GM21367 (cell line): ENCODE measurements at regions not wholly inside any gene's neighbourhood (a gene's known extent, or its start where the extent isn't known, plus 50 kb on each side); places are given as distances from the start of the nearest gene placed in this dataset.

ENCODE experiments used
- ATAC-seq: cut with Tn5 transposase; IDR thresholded peaks from one replicate; pipeline ENCODE4 v1.9.1; 2021; ENCODE audit not compliant: unreplicated experiment

DNA sequence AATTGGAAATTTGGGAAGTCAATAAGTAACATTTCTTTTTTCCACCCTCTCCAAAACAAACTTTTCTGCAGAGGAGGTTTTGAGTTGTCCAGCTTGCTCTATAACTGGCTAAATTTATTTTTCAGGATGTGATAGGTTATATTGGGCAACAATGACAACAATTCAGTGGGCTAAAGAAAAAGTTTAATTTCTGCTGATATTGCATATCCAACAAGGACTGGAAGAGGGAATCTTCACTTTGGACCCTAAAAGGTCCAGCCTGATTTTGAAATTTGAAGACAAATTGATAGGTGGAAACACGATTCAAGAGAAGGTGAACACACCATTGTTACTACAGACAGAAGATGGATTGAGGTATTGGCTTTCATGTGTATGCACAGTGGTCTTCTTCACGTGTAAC lies 393.1 kb downstream of the BRINP1 start:
- ATAC-seq: no peak

DNA sequence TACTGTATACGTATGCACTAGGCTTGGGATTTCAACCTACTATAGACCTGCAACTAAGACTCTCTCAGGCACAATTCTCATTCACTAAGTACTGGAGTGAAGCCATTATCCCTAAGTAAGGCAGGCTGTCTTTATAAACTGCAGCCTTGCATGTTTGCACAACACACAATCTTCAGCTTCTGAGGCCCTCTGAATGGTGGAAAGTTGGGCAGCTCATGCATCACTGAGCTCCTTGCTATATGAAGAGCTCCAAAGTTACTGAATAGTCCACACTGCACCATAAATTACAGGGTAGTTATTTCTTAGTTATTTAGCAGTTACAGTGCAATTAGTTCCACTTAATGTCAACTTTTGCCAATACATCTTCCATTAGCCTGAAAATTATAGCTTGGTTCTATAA lies 384.6 kb downstream of the BRINP1 start:
- no peak for ATAC-seq

DNA sequence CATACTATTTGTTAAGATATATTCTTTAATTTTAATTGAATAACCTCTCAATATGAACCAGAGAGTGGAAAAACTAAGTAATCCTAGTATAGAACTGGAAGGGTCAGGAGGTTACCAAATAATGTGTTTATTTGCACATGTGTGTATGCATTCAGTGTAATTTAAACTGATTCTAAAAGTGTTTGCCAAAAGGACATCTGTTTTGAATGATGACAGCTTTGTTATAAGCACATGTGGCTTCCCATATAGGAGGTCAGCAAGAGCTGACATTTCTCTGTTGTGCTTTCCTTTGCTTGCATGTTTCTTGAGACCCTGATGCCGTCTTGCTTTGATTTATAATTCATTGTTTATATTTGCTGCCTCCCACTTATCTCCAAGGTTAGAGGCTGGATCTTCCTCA lies 383.4 kb downstream of the BRINP1 start:
- ATAC-seq: no peak

- ATAC-seq: no peak
These were observed 382.1 kb downstream of the BRINP1 start for GRCh38 chr9:118987167-118987566.

- ATAC-seq: no peak
These were observed 378.3 kb downstream of the BRINP1 start for GRCh38 chr9:118990949-118991348.

- no peak for ATAC-seq
These were observed 377.6 kb downstream of the BRINP1 start for GRCh38 chr9:118991366-118992285.

GRCh38 chr9:118992813-118993794 lies 376.1 kb downstream of the BRINP1 start:
- no peak for ATAC-seq

- no peak for ATAC-seq
These were observed 375.3 kb downstream of the BRINP1 start for GRCh38 chr9:118993965-118994364.

DNA sequence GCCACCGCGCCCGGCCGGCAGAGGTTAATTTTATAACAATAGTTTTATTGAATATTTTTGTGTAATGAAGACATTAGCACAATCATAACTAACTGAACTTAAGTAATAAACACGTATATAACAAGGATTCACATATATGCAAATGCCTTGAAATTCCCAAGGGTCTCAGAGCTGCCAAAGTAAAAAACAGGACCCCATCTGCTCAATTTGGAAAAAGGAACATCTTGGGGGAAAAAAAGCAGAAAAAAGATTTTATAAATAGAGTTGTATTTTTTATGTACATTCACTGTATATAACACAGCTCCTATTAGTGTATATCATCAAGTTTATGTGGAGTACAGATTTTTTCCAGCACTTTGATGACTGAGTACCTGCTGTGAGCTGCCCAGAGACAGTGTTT lies 366.7 kb downstream of the BRINP1 start:
- no peak for ATAC-seq

GRCh38 chr9:119003201-119003611 lies 366.0 kb downstream of the BRINP1 start:
- no peak for ATAC-seq

DNA sequence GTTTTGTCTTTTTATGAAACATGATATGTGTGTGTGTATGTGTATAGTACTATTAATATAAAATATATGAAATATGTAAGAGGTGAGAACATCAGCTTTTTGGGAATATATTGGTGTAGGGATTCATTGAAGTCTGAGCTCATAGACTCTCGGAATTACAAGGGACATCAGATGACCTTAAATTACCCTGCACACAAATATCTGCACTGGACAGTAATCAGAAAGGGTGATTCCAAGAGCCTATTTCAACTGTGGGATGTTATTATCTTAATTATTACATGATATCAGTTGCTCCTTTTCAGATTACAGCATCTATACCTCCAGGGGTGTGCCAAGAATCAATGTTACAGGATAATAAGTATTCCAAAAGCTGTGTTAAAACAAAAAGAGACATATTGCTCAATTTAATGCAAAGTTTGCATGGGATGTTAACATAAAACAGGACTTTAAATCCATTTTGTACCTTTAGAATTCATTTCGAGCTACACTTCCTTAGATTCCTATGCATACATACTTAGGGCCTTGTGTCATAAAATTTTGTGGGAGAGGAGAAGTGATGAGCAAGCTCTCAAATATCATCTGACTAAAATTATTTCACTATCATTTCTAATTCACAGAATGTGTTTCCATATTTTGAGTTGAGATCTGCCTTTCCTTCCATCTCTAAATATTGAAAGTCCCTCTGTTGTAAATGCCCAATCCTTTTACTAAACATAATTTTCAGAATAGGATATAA lies 365.2 kb downstream of the BRINP1 start:
- no peak for ATAC-seq

GRCh38 chr9:119004618-119004990 lies 364.6 kb downstream of the BRINP1 start:
- no peak for ATAC-seq

DNA sequence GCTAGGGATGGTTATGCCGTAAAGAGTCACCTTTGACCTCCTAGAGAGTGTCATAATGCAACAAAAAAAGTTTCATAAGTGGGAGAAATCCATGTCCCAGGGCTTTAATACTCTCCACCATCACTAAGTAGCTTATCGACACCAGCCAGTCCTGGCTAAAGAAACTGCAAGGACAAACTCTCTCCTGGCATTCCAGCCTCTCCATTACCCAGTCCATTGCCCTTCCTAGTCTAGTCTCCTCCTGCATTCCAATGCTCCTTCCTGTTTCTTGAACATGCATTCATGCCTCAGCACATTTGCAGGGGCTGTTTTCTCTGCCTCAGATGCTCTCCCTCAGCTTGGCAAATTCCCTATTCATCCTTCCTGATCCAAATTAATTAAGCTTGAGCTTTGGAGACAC lies 364.1 kb downstream of the BRINP1 start:
- no peak for ATAC-seq

DNA sequence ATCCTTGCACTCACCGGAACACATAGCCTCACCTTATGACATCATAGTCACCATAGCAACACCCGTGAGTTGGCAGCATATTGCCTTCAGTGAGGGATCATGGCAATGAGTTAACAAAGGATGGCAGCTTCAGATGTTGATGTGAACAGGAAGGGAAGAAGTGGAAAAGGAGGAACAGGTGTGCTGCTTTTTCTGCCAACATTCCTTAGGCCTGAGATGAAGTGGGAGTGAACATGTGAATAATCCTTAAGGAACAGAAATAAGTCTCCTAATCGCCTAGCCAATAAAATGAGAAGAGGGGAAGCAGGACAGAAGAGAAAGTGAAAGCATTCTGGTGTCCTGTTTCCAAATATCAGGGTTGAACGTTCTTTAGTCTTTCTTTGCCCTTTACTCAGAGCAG lies 360.0 kb downstream of the BRINP1 start:
- no peak for ATAC-seq

DNA sequence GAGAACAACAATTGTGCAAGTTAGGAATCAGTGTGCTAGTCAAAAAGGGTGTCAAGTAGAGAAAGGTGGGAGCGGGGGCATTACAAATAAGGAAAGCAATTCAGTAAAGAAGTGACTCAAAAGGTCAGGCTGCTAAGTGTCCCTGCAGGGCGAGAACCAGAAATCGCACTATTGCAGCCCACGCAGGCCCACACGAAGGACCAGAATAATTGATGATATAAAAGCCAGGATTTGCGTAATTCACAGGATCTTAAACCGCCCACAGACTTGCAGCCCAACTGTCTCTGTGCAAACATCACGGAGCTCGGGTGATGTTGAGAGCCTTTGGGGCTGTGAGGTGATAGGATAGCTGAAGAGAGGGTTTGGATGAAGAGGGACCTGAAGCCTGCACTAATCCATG lies 349.0 kb downstream of the BRINP1 start:
- ATAC-seq: no peak

- no peak for ATAC-seq
These were observed 348.4 kb downstream of the BRINP1 start for GRCh38 chr9:119020730-119021333.

- ATAC-seq: no peak
These were observed 343.1 kb downstream of the BRINP1 start for GRCh38 chr9:119026120-119026519.

GRCh38 chr9:119027901-119028699 lies 341.1 kb downstream of the BRINP1 start:
- no peak for ATAC-seq

DNA sequence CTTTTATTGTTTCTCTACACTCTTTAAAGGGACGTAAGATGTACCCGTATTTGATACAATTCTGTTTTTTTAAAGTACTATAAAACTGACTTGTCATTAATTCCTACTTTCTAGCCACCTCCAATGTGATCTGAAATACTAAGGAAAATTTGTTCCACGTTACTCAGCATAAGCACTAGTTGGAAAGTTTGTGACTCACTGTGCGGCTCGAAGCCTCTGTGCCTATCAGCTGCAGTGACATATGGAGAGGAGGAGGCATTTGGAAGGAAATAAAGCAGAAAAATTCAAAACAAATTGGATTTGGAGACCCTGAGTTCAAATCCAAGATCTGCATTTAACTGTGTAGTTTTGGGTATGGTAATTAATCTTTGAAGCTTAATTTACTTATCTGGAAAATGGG lies 339.3 kb downstream of the BRINP1 start:
- no peak for ATAC-seq

DNA sequence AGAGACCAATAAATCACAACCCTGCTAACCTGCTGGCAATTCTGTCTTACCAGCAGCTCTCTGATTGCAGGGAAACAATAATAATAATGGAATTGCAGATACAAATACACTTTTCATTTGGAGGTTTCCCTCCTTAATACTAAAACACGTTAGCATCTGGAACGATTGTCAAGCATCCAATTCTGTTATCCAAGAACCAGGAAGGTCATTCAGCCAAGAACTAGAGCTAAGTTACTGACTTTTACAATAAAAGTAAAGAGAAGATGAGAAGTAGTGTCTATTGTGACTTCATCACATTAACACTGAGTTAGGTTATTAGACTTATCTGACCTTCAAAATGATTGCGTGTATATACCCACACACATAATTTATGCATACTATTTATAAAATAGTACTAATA lies 335.6 kb downstream of the BRINP1 start:
- ATAC-seq: no peak
